Hepatocyte (in vitro differentiated cells): ENCODE measurements at regions not wholly inside any gene's neighbourhood (a gene's known extent, or its start where the extent isn't known, plus 50 kb on each side); places are given as distances from the start of the nearest gene placed in this dataset.

Source experiments
- DNase-seq: peaks from one replicate; pipeline ENCODE4 v3.0.0-alpha.2; 2016; ENCODE audit warnings: low spot score
- H2AFZ ChIP-seq: fragments of 200-600 bp; sonication (generic); 2 replicates; pipeline ENCODE4 v1.6.0; 2016; ENCODE audit warnings: antibody characterized with exemption, mild to moderate bottlenecking
- H3K27ac ChIP-seq: fragments of 200-600 bp; sonication (generic); 2 replicates; pipeline ENCODE4 v1.5.1; 2016; ENCODE audit warnings: mild to moderate bottlenecking
- H3K27me3 ChIP-seq: fragments of 200-600 bp; sonication (generic); 2 replicates; pipeline ENCODE4 v1.6.1; 2016
- H3K36me3 ChIP-seq: fragments of 200-600 bp; sonication (generic); replicated peaks from 2 replicates; pipeline ENCODE4 v1.5.1; 2016; ENCODE audit warnings: low read depth; ENCODE audit not compliant: insufficient read depth
- H3K4me1 ChIP-seq: fragments of 200-600 bp; sonication (generic); 2 replicates; pipeline ENCODE4 v1.5.1; 2016; ENCODE audit warnings: mild to moderate bottlenecking, moderate library complexity; ENCODE audit not compliant: insufficient read depth
- H3K4me2 ChIP-seq: fragments of 200-600 bp; sonication (generic); 2 replicates; pipeline ENCODE4 v1.6.0; 2016
- H3K4me3 ChIP-seq: fragments of 200-600 bp; sonication (generic); 2 replicates; pipeline ENCODE4 v1.5.1; 2016; ENCODE audit warnings: mild to moderate bottlenecking
- H3K79me2 ChIP-seq: fragments of 200-600 bp; sonication (generic); 2 replicates; pipeline ENCODE4 v1.6.0; 2017; ENCODE audit warnings: mild to moderate bottlenecking
- H3K9me2 ChIP-seq: fragments of 200-600 bp; sonication (generic); replicated peaks from 2 replicates; pipeline ENCODE4 v1.6.0; 2017; ENCODE audit warnings: mild to moderate bottlenecking; ENCODE audit not compliant: insufficient read depth
- H3K9me3 ChIP-seq: fragments of 200-600 bp; sonication (generic); 2 replicates; pipeline ENCODE4 v1.5.1; 2016; ENCODE audit warnings: low read depth, mild to moderate bottlenecking
- H4K20me1 ChIP-seq: fragments of 200-600 bp; sonication (generic); 2 replicates; pipeline ENCODE4 v1.6.0; 2016; ENCODE audit warnings: mild to moderate bottlenecking; ENCODE audit not compliant: insufficient read depth, poor library complexity, severe bottlenecking
- CTCF ChIP-seq: fragments of 200-600 bp; sonication (generic); IDR thresholded peaks from 2 replicates; pipeline ENCODE4 v1.5.1; 2016; ENCODE audit warnings: antibody characterized with exemption, mild to moderate bottlenecking; ENCODE audit not compliant: poor library complexity
- EZH2 ChIP-seq: fragments of 200-600 bp; sonication (generic); IDR thresholded peaks from 2 replicates; pipeline ENCODE4 v1.6.1; 2016; ENCODE audit warnings: antibody characterized with exemption, mild to moderate bottlenecking, borderline replicate concordance
- EZH2phosphoT487 ChIP-seq: fragments of 200-600 bp; sonication (generic); IDR thresholded peaks from one replicate; pipeline ENCODE4 v1.6.1; 2018; ENCODE audit warnings: antibody characterized with exemption, mild to moderate bottlenecking, low read depth, moderate library complexity; ENCODE audit not compliant: unreplicated experiment, severe bottlenecking
- WGBS: methylation state at CpG from one replicate; pipeline ENCODE4 v1.1.6; 2016; ENCODE audit warnings: low lambda C conversion rate; ENCODE audit errors: missing lambda C conversion rate; 5-methylcytosine and 5-hydroxymethylcytosine counted together

- Histone ChIP-seq H3K79me2 (no peaks in the 10 kb centered on the region), H2AFZ (no peak overlapping the region), H3K27ac (no peak overlapping the region), H3K27me3 (no peaks in the 10 kb centered on the region), H3K4me2 (no peak overlapping the region), H3K4me1 (peaks cover 5% of the 10 kb centered on the region), H4K20me1 (no peaks in the 10 kb centered on the region), H3K4me3 (no peak overlapping the region), H3K36me3 (no peaks in the 10 kb centered on the region), H3K9me3 (no peaks in the 10 kb centered on the region), H3K9me2 (no peaks in the 10 kb centered on the region)
- TF ChIP-seq EZH2 (no peak), CTCF (no peak)
- WGBS: 78% methylated on average over 4 of the region's 4 CpGs
- DNase-seq: no peak
Measured at GRCh38 chr18:44134447-44134846, 546.2 kb upstream of the SETBP1 start.

- H3K9me3 ChIP-seq: no peaks in the 10 kb centered on the region
- H3K79me2 ChIP-seq: no peaks in the 10 kb centered on the region
- TF ChIP-seq EZH2phosphoT487 (no peak), CTCF (no peak), EZH2 (no peak)
- H2AFZ ChIP-seq: no peak overlapping the region
- no peak overlapping the region for H3K27ac ChIP-seq
- H3K27me3 ChIP-seq: no peaks in the 10 kb centered on the region
- DNase-seq: no peak
- H3K4me2 ChIP-seq: no peak overlapping the region
- H3K4me3 ChIP-seq: no peak overlapping the region
- H3K36me3 ChIP-seq: no peaks in the 10 kb centered on the region
- no peaks in the 10 kb centered on the region for H4K20me1 ChIP-seq
- over 99% methylated on average over 4 of the region's 4 CpGs for WGBS
- no peaks in the 10 kb centered on the region for H3K9me2 ChIP-seq
- peaks cover 5% of the 10 kb centered on the region for H3K4me1 ChIP-seq
Measured at GRCh38 chr18:44135741-44136140, 544.9 kb upstream of the SETBP1 start.

- no peaks in the 10 kb centered on the region for H3K9me2 ChIP-seq
- no peaks in the 10 kb centered on the region for H3K9me3 ChIP-seq
- no peaks in the 10 kb centered on the region for H3K79me2 ChIP-seq
- H2AFZ ChIP-seq: no peak overlapping the region
- peaks cover 1% of the 10 kb centered on the region for H3K4me1 ChIP-seq
- no peaks in the 10 kb centered on the region for H3K36me3 ChIP-seq
- H3K4me2 ChIP-seq: no peak overlapping the region
- no peak overlapping the region for H3K4me3 ChIP-seq
- H3K27me3 ChIP-seq: no peaks in the 10 kb centered on the region
- TF ChIP-seq EZH2: no peak
- no peak for TF ChIP-seq EZH2phosphoT487
- TF ChIP-seq CTCF: no peak
- H4K20me1 ChIP-seq: no peaks in the 10 kb centered on the region
- WGBS: 90% methylated on average over 1 of the region's 1 CpG
- no peak overlapping the region for H3K27ac ChIP-seq
- DNase-seq: no peak
Measured at GRCh38 chr18:44136326-44136725, 544.4 kb upstream of the SETBP1 start.

GRCh38 chr18:44143072-44143471 is 537.6 kb upstream of the SETBP1 start:
- TF ChIP-seq CTCF (no peak), EZH2 (no peak), EZH2phosphoT487 (no peak)
- no peak for DNase-seq

More at GRCh38 chr18:44143072-44143471, 537.6 kb upstream of the SETBP1 start:
- H3K9me2 ChIP-seq: no peaks in the 10 kb centered on the region
- H3K4me1 ChIP-seq: no peaks in the 10 kb centered on the region
- no peaks in the 10 kb centered on the region for H3K36me3 ChIP-seq
- no peak overlapping the region for H3K4me2 ChIP-seq
- H4K20me1 ChIP-seq: no peaks in the 10 kb centered on the region
- H3K27ac ChIP-seq: no peak overlapping the region
- no peaks in the 10 kb centered on the region for H3K27me3 ChIP-seq
- H3K4me3 ChIP-seq: no peak overlapping the region
- no peak overlapping the region for H2AFZ ChIP-seq
- no peaks in the 10 kb centered on the region for H3K9me3 ChIP-seq
- no peaks in the 10 kb centered on the region for H3K79me2 ChIP-seq
